ENCODE measurements at regions not wholly inside any gene's neighbourhood (a gene's known extent, or its start where the extent isn't known, plus 50 kb on each side); places are given as distances from the start of the nearest gene placed in this dataset.

DNA sequence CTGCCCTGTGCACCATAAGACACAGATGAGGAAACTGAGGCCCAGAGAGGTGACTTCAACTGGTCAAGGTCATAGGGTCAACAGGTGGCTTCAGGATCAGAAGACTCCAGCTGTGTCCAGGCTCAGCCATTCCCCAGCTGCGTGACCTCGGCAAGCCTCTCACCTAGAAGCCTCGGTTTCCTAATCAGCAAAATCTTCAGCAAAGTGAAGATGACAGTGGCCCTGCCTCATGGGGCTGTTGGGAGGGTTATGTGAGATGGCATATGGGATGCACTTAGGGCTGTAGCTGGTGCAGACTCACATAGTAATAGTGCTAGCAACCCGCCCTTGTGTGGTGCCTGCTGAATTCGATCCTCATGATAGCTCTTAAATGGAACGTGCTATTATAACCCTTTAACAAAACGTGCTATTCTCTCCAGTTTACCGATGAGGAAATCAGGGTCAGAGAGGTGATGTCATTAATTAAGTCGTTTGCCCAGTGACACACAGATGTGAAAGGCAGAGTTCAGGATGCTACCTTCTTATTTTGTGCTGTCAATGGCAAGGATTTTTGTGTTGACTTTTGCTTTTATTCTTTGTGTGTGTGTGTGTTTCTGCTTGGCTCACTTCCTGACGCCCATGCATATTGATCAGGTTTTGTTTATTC lies 472.9 kb downstream of the MATN1 start:
- TF ChIP-seq, protein P1, sequence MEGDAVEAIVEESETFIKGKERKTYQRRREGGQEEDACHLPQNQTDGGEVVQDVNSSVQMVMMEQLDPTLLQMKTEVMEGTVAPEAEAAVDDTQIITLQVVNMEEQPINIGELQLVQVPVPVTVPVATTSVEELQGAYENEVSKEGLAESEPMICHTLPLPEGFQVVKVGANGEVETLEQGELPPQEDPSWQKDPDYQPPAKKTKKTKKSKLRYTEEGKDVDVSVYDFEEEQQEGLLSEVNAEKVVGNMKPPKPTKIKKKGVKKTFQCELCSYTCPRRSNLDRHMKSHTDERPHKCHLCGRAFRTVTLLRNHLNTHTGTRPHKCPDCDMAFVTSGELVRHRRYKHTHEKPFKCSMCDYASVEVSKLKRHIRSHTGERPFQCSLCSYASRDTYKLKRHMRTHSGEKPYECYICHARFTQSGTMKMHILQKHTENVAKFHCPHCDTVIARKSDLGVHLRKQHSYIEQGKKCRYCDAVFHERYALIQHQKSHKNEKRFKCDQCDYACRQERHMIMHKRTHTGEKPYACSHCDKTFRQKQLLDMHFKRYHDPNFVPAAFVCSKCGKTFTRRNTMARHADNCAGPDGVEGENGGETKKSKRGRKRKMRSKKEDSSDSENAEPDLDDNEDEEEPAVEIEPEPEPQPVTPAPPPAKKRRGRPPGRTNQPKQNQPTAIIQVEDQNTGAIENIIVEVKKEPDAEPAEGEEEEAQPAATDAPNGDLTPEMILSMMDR (conservative IDR thresholded peaks at IDR 0.05; ENCODE audit: low read length) = no peak
- TF ChIP-seq EZH2phosphoT487 (IDR thresholded peaks at IDR 0.05; ENCODE audit: borderline replicate concordance) = no peak
